ENCODE measurements at regions not wholly inside any gene's neighbourhood (a gene's known extent, or its start where the extent isn't known, plus 50 kb on each side); places are given as distances from the start of the nearest gene placed in this dataset.
A peak's percentile ranks its signal among the peaks of the same experiment; 100 is the strongest.
"Not testable (repeated sequence)": the region's sequence is repeated elsewhere in the genome, so short reads cannot be mapped to it uniquely, and the experiment has no call there.

DNA sequence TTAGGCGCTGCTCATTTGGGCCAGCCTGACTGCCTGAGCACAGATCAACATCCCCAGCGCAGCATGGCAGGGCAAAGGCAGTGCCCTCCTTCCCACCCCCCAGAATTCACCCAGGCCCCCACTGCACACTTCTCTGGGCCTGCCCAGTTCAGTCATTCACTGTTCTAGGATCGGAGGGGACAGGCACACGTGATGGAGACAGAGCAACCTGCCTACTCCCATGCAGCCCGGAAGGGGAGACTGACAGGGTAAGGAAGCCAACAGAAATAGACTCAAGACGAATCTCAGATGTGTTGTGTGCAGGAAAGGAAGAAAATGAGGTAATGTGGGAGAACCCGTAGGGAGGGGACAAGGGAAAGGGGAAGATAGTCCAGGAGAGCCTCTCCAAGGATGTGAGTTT, 59.2 kb upstream of the LYRM9 start:
- no peak overlapping the region for H3K27ac ChIP-seq (ENCODE audit: low read depth, low read length)
- peaks cover 6 to 45% of the 10 kb centered on the region in 2 donors for H3K27me3 Mint-ChIP-seq
- H3K4me1 Mint-ChIP-seq, result no peaks in the 10 kb centered on the region
- ChIA-PET POLR2A (no interaction called here), CTCF (no interaction called here)
- no peaks in the 10 kb centered on the region for H3K36me3 ChIP-seq (ENCODE audit: insufficient read depth, low read length)
- no peaks in the 10 kb centered on the region for H3K27me3 ChIP-seq (ENCODE audit: insufficient read depth, low read length, poor library complexity, severe bottlenecking)
- H3K9me3 ChIP-seq (ENCODE audit: low read length), result no peaks in the 10 kb centered on the region
- H3K27ac Mint-ChIP-seq, result no peak overlapping the region
- no peaks in the 10 kb centered on the region for H3K9me3 Mint-ChIP-seq
- no peak for DNase-seq
- no peak overlapping the region for H3K4me3 ChIP-seq (ENCODE audit: low read length)
- H3K4me1 ChIP-seq (ENCODE audit: insufficient read depth, low read length), result no peaks in the 10 kb centered on the region
- no peaks in the 10 kb centered on the region for H3K36me3 Mint-ChIP-seq
- H3K4me3 Mint-ChIP-seq, result no peak overlapping the region

DNA sequence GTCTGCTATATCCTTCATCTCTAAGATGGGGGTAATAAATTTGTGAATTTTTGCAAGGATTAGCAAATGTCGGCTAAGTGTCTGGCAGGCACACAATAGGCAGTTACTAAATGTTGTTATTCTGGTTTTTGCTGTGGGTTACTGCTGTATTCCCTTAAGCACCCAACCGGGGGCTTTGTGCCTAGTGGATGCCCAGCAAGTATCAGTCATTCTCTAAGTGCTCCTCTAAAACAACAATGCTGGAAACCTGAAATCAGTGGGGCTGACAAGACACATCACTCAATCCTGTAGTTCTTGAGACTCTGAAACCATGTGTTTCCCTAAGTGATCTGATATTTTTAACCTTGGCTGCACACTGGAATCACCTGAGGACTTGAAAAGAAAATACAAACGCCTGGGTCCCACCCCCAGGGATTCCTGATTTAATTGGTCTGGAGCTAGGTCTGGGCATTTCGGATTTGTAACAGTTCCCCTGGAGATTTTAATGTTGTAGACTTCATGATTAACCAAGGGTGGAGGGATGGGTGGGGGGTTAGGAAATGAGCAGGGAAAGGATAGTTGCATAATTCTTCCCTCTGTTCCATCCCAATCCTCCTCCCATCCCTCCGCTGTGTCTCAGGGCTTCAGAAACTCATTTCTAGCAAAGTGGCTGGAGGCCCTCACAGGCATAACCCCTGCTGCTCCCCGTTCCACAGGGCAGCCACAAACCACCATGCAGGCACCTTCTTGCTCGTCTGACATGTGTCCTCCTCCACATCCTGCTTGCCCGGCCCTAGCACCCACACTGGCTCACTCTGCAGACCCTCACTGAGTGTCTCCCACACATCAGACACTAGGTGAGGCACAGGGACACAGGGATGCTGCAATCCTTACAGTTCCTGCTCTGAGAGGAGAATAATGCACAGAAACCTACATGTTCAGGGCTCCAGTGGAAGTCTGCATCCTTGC, 61.7 kb upstream of the LYRM9 start:
- H3K27me3 ChIP-seq (ENCODE audit: insufficient read depth, low read length, poor library complexity, severe bottlenecking), result no peaks in the 10 kb centered on the region
- H3K4me1 ChIP-seq (ENCODE audit: insufficient read depth, low read length), result no peaks in the 10 kb centered on the region
- H3K27ac ChIP-seq (ENCODE audit: low read depth, low read length), result no peak overlapping the region
- no peak for DNase-seq
- no peaks in the 10 kb centered on the region for H3K9me3 ChIP-seq (ENCODE audit: low read length)
- H3K27ac Mint-ChIP-seq, result peak overlapping the region in 1 of 8 donors; percentile 24
- no peaks in the 10 kb centered on the region for H3K36me3 ChIP-seq (ENCODE audit: insufficient read depth, low read length)
- H3K4me3 ChIP-seq (ENCODE audit: low read length), result no peak overlapping the region
- peaks cover 8 to 53% of the 10 kb centered on the region in 2 donors for H3K27me3 Mint-ChIP-seq
- ChIA-PET CTCF (no interaction called here), POLR2A (no interaction called here)
- no peak overlapping the region for H3K4me3 Mint-ChIP-seq
- no peaks in the 10 kb centered on the region for H3K36me3 Mint-ChIP-seq
- no peaks in the 10 kb centered on the region for H3K9me3 Mint-ChIP-seq
- H3K4me1 Mint-ChIP-seq, result no peaks in the 10 kb centered on the region

DNA sequence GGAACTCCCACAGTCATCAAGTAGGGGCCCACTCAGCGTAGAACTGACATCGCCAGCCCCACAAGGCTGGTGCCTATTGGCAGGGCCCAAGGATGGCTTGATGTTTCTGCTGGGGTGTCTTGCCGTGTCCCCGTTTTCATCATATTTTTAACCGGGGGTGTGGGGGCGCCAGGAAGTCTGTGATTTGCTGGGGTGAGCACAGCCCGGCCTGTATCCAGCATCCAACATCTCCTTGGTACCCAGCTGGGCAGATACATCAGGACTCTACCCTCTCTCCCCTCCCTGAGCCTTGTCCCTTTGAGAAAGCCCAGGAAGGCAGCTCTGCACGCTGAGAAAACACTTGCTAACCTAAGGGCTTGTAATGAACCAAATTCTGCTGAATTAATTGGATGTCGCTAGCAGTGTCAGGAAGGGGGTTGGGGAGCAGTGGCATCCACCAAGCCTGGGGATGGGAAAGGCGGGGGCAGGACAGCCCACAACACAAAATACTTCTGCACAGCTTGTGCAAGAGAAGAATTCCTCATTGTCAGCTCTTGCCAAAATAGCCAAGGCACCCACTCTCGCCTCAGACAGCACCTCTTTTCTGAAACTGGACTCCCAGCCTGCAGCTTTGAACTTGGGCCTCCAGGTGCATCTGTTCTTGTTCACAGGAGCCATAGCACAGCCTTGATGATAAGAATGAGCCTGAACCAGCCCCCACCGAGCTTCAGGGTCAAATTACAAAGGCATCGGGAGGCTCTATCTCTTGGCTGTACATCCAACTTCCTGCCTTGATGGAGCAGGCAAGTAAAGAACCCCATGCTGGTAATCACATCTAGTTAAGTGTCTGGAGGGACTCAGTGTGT, 63.7 kb upstream of the LYRM9 start:
- H3K4me3 ChIP-seq (ENCODE audit: low read length), result no peak overlapping the region
- H3K4me1 ChIP-seq (ENCODE audit: insufficient read depth, low read length), result no peaks in the 10 kb centered on the region
- Mint-ChIP-seq H3K27me3 (peaks cover 8 to 45% of the 10 kb centered on the region in 2 donors), H3K4me3 (no peak overlapping the region), H3K36me3 (no peaks in the 10 kb centered on the region), H3K4me1 (no peaks in the 10 kb centered on the region), H3K9me3 (no peaks in the 10 kb centered on the region), H3K27ac (no peak overlapping the region)
- no peak overlapping the region for H3K27ac ChIP-seq (ENCODE audit: low read depth, low read length)
- no peak for DNase-seq
- H3K9me3 ChIP-seq (ENCODE audit: low read length), result no peaks in the 10 kb centered on the region
- CTCF ChIA-PET, result no interaction called here
- H3K27me3 ChIP-seq (ENCODE audit: insufficient read depth, low read length, poor library complexity, severe bottlenecking), result no peaks in the 10 kb centered on the region
- POLR2A ChIA-PET, result no interaction called here
- no peaks in the 10 kb centered on the region for H3K36me3 ChIP-seq (ENCODE audit: insufficient read depth, low read length)

DNA sequence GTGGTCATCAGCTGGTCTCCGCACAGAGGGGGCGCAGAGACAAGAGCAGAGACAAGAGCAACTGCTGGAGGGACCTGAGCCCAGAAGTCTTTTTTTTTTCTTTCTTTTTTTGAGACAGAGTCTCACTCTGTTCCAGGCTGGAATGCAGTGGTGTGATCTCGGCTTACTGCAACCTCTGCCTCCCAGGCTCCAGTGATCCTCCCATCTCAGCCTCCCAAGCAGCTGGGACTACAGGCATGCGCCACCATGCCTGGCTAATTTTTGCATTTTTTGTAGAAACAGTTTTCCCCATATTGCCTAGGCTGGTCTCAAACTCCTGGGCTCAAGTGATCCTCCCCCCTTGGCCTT, 64.3 kb upstream of the LYRM9 start:
- H3K27me3 Mint-ChIP-seq, result peaks cover 7 to 43% of the 10 kb centered on the region in 2 donors
- H3K27me3 ChIP-seq (ENCODE audit: insufficient read depth, low read length, poor library complexity, severe bottlenecking); H3K27ac ChIP-seq (ENCODE audit: low read depth, low read length); H3K36me3 ChIP-seq (ENCODE audit: insufficient read depth, low read length); H3K9me3 Mint-ChIP-seq; H3K27ac Mint-ChIP-seq; DNase-seq; H3K9me3 ChIP-seq (ENCODE audit: low read length); POLR2A ChIA-PET; H3K4me1 ChIP-seq (ENCODE audit: insufficient read depth, low read length); CTCF ChIA-PET; H3K36me3 Mint-ChIP-seq; H3K4me3 ChIP-seq (ENCODE audit: low read length); H3K4me3 Mint-ChIP-seq; H3K4me1 Mint-ChIP-seq: not testable (repeated sequence)

DNA sequence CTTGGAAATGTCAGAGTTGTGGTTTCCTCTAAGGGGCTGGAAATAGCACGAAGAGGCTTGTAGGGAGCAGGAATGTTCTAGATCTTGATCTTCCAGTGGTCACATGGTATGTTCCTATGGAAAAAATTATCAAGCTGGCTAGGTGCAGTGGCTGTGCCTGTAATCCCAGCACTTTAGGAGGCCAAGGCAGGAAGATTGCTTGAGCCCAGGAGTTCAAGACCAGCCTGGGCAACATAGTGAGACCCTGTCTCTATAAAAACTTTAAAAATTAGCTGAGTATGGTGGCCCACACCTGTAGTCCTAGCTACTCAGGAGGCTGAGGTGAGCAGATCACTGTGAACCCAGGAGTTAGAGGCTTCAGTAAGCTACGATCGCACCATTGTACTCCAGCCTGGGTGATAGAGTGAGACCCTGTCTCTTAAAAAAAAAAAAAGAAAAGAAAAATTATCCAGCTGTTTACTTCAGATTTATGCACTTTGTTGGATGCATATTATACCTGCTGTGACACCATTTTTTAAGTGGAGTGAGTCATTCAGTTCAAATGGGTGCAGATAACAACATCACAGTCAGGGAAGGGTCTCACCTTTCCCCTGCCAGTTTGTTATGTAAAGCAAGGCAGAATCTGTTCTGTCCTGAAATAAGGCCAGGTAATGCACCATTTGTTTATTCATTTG, 65.7 kb upstream of the LYRM9 start:
- Mint-ChIP-seq H3K27me3 (peaks cover 7 to 33% of the 10 kb centered on the region in 2 donors), H3K36me3 (no peaks in the 10 kb centered on the region), H3K4me3 (no peak overlapping the region), H3K9me3 (no peaks in the 10 kb centered on the region), H3K27ac (no peak overlapping the region), H3K4me1 (no peaks in the 10 kb centered on the region)
- no peaks in the 10 kb centered on the region for H3K9me3 ChIP-seq (ENCODE audit: low read length)
- DNase-seq, result no peak
- H3K36me3 ChIP-seq (ENCODE audit: insufficient read depth, low read length), result no peaks in the 10 kb centered on the region
- no peak overlapping the region for H3K4me3 ChIP-seq (ENCODE audit: low read length)
- ChIA-PET CTCF (no interaction called here), POLR2A (no interaction called here)
- H3K27me3 ChIP-seq (ENCODE audit: insufficient read depth, low read length, poor library complexity, severe bottlenecking), result no peaks in the 10 kb centered on the region
- H3K4me1 ChIP-seq (ENCODE audit: insufficient read depth, low read length), result no peaks in the 10 kb centered on the region
- H3K27ac ChIP-seq (ENCODE audit: low read depth, low read length), result no peak overlapping the region

DNA sequence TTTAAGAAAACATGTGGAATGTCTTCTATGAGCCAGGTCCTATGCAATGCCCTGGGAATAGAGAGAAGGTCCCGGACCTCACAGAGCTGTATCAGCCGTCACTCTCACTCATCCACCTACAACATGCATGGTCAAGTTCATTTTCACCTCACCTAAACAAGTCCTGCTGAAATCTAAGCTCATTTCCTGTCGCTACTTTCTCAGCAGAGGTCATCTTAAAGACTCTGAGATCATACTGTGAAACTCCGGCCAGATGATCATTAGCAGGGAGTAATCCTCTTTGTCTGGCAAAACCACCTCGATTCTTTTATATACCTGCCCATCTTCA, 66.2 kb upstream of the LYRM9 start:
- CTCF ChIA-PET, result no interaction called here
- Mint-ChIP-seq H3K4me1 (no peaks in the 10 kb centered on the region), H3K27me3 (peaks cover 7 to 28% of the 10 kb centered on the region in 2 donors), H3K36me3 (no peaks in the 10 kb centered on the region), H3K27ac (no peak overlapping the region), H3K4me3 (no peak overlapping the region), H3K9me3 (no peaks in the 10 kb centered on the region)
- H3K4me1 ChIP-seq (ENCODE audit: insufficient read depth, low read length), result no peaks in the 10 kb centered on the region
- no peak for DNase-seq
- no peaks in the 10 kb centered on the region for H3K9me3 ChIP-seq (ENCODE audit: low read length)
- H3K27ac ChIP-seq (ENCODE audit: low read depth, low read length), result no peak overlapping the region
- POLR2A ChIA-PET, result no interaction called here
- H3K27me3 ChIP-seq (ENCODE audit: insufficient read depth, low read length, poor library complexity, severe bottlenecking), result no peaks in the 10 kb centered on the region
- H3K36me3 ChIP-seq (ENCODE audit: insufficient read depth, low read length), result no peaks in the 10 kb centered on the region
- no peak overlapping the region for H3K4me3 ChIP-seq (ENCODE audit: low read length)

DNA sequence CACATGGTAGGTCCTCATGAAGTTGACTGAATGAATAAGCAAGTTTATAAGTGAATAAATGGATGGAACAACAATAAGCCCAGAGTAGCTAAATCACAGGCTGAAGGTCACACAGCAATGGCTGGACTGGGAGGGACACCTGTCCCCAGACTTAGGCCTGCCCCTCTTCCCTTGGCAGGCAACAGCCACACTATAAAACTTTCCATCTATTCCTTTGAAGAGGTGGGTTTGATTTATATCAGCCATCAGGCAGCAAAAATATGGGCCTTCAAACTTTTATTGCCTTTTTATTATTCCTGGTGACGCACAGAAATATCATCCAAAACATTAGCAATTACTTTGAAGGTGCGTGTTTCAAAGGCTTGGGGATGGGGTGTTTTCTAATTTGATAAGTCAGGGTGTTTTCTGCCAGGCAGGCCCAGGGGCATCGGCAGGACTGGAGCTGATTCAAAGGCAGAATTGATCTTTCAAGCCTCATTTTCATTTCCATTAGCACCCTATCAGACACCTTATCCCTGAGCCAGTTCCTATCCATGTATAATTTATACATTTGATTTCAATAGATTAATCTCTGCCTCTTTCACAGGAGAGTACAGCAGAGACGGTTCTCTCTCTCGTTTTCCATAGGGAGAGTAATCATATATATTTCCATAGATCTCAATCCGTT, 67.2 kb upstream of the LYRM9 start:
- Histone ChIP-seq H3K9me3 (ENCODE audit: low read length) (no peaks in the 10 kb centered on the region), H3K36me3 (ENCODE audit: insufficient read depth, low read length) (no peaks in the 10 kb centered on the region), H3K4me3 (ENCODE audit: low read length) (no peak overlapping the region), H3K4me1 (ENCODE audit: insufficient read depth, low read length) (no peaks in the 10 kb centered on the region), H3K27ac (ENCODE audit: low read depth, low read length) (no peak overlapping the region), H3K27me3 (ENCODE audit: insufficient read depth, low read length, poor library complexity, severe bottlenecking) (no peaks in the 10 kb centered on the region)
- Mint-ChIP-seq H3K27ac (no peak overlapping the region), H3K27me3 (peaks cover 3 to 19% of the 10 kb centered on the region in 2 donors), H3K4me1 (no peaks in the 10 kb centered on the region), H3K4me3 (no peak overlapping the region), H3K9me3 (no peaks in the 10 kb centered on the region), H3K36me3 (no peaks in the 10 kb centered on the region)
- ChIA-PET CTCF (no interaction called here), POLR2A (no interaction called here)
- DNase-seq, result no peak

DNA sequence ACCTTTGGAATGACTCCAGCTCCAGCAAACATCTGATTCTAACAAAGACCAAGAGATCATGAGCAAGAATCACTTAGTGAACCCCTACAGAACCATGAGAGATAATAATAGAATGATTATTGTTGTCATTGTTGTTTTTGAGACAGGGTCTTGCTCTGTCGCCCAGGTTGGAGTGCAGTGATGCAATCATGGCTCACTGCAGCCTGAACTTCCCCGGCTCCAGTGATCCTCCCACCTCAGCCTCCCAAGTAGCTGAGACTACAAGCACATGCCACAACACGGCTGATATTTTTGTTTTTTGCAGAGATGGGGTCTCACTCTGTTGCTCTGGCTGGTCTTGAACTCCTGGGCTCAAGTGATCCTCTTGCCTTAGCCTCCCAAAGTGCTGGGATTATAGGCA, 69.4 kb upstream of the LYRM9 start:
- H3K9me3 Mint-ChIP-seq; H3K36me3 ChIP-seq (ENCODE audit: insufficient read depth, low read length); H3K36me3 Mint-ChIP-seq; H3K4me3 Mint-ChIP-seq; CTCF ChIA-PET; H3K27ac ChIP-seq (ENCODE audit: low read depth, low read length); H3K4me3 ChIP-seq (ENCODE audit: low read length); POLR2A ChIA-PET; H3K27me3 ChIP-seq (ENCODE audit: insufficient read depth, low read length, poor library complexity, severe bottlenecking); H3K9me3 ChIP-seq (ENCODE audit: low read length); H3K4me1 Mint-ChIP-seq; DNase-seq; H3K27ac Mint-ChIP-seq; H3K4me1 ChIP-seq (ENCODE audit: insufficient read depth, low read length): not testable (repeated sequence)
- H3K27me3 Mint-ChIP-seq, result peaks cover 2 to 22% of the 10 kb centered on the region in 2 donors
